NCI-H82 (cell line): ENCODE measurements at regions not wholly inside any gene's neighbourhood (a gene's known extent, or its start where the extent isn't known, plus 50 kb on each side); places are given as distances from the start of the nearest gene placed in this dataset.
"Not testable (repeated sequence)": the region's sequence is repeated elsewhere in the genome, so short reads cannot be mapped to it uniquely, and the experiment has no call there.

ENCODE experiments used
- DNase-seq: peaks from one replicate; lab custom pipeline; 2025; lab: John Stamatoyannopoulos, UW

DNA sequence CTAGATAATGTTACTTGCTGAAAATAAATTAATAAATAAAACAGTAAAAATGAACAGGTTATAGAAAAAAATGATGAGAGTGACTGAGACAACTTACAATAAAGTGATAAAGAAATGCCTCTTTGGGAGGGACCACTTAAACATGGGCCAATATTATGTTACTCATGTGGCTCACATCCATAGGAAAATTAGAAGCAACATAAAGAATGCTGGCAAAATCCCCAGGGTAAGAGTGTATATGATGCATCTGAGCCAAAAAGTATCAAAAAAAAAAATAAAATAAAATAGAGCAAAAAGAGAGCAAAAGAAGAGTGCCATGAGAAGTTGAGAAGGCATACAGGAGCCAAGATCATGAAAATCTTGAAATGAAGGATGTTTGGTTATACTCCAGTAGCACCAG lies 818.0 kb downstream of the LTN1 start:
- DNase-seq: no peak

DNA sequence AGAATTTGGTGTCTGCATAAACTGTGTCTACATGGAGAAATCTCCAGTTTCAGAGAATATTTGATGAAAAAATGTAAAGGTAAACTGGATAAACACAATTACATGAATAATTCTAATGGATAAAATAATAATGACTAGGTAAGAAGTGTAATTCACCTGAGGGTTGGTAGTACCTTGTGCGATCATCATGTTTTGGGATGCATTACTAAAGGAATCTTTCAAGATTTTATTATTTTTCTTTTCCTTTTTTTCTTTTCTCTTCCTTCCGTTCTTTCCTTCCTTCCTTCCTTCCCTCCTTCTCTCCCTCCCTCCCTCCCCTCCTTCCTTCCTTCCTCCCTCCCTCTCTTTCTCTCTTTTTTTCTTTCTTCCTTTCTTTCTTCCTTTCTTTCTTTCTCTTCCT lies 818.7 kb downstream of the LTN1 start:
- no peak for DNase-seq

DNA sequence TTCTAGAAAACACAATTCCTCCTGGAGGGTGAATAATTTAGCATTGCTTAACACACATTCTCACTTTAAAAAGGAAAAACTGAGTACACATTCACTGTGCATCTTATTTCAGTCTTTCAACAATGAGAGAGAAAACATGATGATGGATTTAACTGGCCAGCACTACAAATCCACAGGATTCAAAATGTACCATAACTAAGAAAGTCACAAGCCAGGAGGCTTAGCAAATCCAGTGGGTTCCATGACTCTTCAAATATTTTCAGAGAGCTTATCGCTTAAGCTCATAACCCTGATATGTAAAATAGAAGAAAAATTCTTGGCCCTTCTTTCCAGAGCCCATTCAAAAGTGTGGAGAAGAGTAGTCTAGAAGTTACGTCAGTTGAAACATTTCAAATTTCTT lies 820.3 kb downstream of the LTN1 start:
- DNase-seq: no peak

DNA sequence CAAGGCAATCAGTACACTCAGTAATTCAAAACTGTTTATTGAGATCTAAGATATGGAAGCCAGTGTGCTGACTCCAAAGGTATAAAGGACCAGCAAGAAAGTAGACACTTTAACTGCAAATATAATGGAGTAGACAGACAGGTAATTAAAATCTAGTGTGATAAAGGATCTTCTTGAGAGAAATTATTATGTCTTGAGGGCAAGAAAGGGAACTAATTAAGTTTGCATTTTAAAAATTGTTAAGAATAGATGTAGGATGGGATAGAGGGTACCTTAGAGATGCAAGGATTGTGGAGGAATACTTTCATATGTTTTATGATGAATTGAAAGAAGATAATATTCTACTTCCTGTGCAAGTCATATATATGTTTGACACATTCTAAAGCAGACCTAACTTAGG lies 825.3 kb downstream of the LTN1 start:
- no peak for DNase-seq

DNA sequence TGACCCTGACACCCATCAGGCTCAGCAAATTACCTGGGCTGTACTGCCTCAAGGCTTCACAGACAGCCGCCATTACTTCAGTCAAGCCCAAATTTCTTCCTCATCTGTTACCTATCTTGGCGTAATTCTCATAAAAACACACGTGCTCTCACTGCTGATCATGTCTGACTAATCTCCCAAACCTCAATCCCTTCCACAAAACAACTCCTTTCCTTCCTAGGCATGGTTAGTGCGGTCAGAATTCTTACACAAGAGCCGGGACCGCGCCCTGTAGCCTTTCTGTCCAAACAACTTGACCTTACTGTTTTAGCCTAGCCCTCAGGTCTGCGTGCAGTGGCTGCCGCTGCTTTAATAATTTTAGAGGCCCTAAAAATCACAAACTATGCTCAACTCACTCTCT lies 828.2 kb downstream of the LTN1 start:
- not testable (repeated sequence) for DNase-seq

DNA sequence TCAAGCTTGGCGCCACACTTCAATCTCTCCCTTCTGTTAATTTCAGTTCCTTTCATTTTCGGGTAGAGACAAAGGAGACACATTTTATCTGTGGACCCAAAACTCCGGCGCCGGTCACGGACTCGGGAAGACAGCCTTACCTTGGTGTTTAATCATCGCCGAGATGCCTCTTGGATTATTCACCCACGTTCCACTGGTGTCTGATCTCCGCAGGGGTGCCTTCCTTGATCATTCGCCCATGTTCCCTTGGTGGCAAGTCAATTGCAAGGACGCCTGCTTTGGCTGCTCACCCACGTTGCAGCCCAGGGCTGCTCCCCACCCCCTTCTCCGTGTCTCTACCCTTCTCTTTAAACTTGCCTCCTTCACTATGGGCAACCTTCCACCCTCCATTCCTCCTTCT lies 830.6 kb downstream of the LTN1 start:
- DNase-seq: not testable (repeated sequence)

DNA sequence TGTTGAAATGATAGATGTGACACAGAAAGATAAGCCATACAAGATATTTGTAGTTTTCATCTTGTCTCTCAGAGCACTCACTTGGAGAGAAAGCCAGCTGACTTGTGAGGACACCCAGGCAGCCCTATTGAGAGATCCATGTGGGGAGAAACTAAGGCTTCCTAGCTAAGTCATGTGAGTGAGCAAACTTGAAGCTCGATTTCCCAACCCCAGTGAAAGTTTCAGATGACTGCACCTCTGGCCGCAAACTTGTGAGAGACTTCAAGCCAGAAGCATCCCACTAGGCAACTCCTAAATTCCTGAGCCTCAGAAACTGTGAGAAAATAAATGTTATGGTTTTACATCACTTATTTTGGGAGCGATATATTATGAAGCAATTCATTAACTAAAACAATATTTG lies 832.3 kb downstream of the LTN1 start:
- no peak for DNase-seq

DNA sequence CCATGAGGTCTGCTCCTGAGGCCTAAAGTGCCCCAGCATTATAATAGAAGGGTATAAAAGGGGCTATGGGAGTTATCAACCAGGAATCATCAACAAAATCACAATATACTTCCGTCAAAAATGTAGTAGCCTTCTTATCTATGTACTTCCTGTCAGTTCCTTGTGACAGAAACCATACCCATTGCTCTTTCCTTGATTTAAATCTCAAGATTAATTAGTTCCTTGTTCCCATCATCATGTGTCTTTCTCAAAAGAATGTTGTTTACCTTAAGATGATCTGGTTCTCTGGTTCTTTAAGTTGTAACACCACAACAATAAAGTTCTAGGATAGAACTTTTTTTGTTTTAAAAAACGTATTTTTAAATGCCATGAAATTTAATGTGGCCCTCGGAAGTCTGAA lies 833.3 kb downstream of the LTN1 start:
- DNase-seq: no peak

DNA sequence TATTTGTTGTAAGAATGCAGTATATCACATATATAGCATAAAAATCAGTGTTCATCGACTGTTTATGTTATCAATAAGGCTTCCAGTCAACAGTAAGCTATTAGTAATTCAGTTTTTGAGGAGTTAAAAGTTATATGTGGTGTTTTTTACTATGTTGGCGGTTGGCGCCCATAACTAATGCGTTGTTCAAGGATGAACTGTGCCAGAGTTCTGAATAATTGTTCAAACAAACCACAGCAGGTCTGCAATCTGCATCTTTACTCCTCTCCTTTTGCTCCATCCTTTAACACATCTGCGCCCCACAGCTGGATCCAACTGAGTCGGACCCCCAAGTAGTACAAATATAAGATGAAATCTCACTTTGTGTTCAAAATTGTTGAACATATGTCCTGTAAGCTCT lies 836.1 kb downstream of the LTN1 start:
- no peak for DNase-seq

DNA sequence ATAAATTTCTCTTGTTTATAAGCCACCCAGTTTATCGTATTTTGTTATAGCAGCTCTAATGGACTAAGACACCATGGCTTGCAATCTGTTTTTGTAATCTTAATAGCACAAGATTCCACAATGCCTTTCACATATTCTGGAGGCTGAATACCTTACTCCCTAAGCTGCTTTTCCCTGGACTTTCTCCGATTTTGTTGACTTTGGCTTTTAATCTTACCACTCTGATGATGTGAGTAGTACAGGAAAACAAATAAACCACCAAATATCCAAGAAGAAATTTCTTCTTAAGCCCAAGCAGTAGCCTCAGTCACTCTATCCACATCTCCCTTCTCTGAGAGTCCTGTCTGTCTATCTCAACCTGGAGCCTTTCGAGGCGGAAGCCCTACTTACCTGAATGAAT lies 838.6 kb downstream of the LTN1 start:
- no peak for DNase-seq

DNA sequence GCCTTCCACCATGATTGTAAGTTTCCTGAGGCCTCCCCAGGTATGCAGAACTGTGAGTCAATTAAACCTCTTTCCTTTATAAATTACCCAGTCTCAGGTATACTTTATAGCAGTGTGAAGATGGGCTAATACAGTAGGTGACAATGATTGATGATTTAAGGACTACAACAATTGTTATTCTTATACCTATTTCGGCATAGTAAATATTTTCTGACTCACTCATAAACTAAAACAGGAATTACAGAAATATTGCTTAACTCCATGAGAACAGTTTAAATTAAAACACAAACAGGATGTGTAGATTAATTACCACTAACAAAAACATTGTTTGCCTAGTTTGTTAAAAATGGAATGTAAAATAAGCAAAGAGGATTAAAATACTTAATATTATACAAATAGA lies 839.9 kb downstream of the LTN1 start:
- DNase-seq: no peak

DNA sequence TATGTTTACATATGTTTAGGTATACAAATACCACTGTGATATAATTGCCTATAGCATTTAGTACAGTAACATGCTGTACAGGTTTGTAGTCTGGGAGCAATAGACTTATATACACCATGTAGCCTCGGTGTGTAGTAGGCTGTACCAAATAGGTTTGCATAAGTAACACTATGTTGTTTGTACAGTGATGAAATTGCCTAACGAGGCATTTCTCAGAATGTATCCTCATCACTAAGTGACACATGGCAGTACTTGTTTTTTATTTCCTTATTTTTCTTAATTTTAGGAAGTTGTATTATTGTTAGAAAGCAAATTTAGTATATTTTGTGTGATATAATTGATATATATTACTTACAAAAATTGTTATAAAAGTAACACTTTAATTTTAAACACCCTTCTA lies 840.9 kb downstream of the LTN1 start:
- DNase-seq: no peak

DNA sequence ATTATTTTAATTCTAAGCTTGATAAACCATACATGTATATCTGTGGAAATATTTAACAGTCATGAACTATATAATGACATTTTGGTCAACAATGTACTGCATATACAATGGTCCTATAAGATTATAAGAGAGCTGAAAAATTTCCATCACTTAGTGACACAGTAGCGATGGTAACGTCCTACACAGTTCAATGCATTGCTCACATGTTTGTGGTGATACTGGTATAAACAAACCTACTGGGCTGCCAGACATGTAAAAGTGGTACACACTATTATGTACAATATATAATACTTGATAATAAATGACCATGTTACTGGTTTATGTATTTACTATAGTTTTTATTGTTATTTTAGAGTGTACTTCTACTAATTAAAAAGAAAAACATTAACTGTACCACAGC lies 841.9 kb downstream of the LTN1 start:
- no peak for DNase-seq

DNA sequence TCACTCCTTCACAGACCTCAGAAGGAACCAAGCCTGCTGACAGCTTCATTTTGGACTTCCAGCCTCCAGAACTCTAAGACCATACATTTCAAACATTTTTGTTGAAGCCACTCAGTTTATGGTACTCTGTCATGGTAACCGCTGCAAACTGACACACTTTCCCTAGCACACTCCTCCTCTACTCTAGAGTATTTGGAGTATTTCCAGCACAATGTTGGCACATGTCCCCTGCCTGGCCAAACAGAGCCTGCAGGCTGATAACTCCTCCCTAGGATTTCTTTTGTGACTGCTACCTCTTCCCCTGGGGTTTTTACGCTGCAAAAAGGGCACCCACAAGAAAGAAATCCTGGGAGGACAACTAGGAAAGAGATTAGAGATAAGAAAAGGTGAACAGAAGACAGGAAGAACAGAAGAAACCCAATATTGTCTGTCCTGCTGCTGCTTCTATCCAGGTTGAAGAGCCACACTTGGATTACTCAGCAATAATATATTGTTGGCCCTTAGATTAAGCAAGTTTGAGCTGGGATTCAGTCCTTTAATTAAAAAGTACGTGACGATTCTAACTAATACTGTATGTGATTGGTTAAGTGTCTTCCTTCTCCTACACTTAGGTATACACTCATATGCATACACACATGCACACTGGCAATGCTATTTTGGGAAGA lies 844.1 kb downstream of the LTN1 start:
- no peak for DNase-seq

DNA sequence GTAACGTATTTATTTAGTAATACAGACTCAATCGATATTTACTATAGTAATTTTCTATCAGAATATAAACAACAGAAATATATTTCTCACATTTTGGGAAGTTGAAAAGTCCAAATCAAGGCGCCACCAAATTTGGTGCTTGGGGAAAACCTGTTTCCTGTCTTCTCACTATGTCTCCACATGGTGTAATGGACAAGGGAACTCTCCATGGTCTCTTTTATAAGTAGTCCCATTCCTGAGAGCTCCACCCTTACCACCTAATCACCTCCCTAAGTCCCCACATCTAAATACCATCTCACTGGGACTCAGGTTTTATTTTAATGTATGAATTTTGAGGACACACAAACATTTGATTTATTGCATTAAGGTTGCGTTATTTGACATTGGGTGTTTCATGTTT lies 848.0 kb downstream of the LTN1 start:
- peak; percentile 11 for DNase-seq

DNA sequence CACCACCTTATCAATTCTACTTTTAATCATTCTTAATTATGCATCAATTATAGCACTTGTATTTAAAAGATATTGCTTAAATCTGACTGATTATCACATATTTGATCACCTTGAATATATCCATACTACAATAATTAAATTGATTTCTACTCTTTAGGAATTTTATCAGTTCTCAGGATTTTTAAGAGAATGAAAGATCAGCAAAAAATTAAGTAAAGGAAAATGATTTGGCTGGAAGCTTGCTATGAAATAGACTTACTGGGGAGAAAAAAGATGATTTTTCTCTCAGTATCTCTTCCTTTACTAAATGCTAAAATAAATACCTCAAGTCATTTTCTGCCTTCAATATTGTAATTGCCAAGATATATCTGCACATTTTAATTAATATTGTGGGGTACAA lies 848.6 kb downstream of the LTN1 start:
- DNase-seq: no peak

DNA sequence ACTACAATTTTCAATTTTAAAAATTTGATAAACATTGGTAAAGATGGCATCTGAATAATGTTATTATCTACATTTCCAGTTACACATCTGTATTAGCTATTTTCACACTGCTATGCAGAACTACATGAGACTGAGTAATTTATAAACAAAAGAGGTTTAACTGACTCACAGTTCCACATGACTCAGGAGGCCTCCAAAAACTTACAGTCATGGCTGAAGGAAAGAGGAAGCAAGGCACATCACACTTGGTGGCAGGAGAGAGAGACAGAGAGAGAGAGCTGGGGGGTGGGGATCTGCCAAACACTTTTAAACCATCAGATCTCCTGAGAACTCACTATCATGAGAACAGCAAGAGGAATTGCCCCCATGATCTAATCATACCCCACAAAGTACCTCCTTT lies 850.0 kb downstream of the LTN1 start:
- no peak for DNase-seq

DNA sequence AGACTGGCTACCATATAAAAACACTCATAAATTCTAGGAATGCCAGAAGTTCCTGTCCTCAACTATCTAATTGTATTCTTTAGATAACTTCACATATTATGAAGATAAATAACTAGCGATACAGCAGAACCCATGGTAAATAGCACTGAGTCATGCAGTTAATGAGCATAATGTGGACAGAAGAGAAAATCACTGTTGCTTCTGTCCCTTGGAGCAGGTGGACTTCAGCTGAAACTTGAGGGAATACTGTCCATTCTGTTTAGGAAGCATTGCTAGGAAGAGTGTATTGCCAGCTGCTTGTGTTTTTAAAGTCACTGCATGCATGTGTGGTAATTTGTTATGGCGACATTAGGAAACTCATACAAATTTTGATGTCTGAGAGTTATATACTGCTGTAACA lies 854.4 kb downstream of the LTN1 start:
- no peak for DNase-seq

DNA sequence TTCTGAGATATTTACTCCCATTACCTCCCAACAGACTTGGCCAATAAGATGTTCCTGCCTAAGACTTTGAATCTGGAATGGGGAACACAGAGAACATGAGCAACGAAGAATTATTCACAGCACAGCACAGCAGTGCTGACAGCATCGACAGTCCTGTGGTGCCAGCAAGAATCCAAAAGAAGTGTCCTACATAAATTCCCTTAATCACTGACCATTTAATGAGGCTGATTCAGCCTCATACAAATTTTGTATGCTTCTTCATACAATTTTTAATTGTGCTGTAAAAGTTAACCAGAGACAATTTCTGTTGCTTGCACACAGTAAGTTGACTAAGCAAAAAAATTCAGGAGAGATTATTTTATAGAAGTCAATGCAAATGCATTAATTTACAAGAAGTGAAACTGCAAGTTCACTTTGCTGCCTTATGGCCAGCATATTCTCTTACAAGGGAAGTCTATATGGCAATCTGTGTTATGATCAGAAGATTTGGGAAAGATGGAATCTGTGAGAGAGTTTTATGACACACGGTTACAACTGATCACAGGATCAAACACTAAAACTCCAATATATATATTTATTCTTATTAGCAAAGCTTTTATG lies 855.9 kb downstream of the LTN1 start:
- DNase-seq: no peak

DNA sequence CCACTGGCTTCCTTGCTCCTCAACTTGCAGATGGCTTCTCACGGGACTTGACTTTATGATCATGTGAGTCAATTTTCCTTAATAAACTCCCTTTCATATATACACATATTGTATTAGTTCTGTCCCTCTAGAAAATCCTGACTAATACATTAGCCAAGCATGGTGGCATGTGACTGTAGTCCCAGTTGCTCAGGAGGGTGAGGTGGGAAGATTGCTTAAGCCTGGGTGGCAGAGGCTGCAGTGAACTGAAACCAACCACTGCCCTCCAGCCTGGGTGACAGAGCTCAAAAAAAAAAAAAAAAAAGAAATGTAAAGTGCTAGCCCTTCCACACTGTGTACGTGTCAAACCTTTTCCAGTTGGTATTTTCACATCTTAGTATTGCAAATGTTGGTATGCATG lies 857.0 kb downstream of the LTN1 start:
- DNase-seq: no peak

DNA sequence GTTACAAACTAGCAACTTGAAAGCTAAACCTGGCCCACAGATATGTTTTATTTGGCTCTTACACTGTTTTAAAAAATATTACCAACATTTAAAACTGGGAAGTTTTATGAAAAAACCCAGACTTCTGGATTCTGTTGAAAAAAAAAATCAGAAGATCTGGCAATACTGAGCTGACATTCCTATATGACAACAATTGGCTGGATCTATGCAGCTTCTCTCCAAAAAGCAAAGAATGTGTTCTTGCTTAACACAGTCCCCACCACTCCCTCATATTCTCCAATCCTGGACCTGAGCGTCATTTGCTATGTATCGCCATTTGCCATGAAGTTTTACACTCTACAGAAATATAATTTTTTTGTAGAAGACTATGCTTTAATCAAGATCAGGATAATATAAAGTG lies 859.6 kb downstream of the LTN1 start:
- DNase-seq: no peak

DNA sequence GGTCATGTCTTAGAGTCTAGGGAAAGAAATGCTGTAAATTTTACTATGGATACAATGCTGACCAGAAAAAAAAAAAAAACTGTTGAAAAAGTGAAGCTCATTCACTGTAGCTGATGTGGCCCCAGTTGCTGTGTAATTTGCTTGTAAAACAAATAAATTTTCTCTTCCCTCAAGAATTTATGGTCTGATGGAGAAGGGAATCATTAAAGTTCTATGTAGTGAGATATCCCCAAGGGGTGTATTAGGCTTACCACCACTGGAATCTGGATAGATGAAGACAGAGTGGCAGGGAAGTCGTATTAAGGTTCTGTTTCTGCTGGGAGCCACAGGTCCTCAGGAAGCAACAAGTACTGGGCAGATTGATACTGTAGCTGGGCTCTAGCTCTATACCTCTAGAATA lies 860.0 kb downstream of the LTN1 start:
- DNase-seq: no peak

DNA sequence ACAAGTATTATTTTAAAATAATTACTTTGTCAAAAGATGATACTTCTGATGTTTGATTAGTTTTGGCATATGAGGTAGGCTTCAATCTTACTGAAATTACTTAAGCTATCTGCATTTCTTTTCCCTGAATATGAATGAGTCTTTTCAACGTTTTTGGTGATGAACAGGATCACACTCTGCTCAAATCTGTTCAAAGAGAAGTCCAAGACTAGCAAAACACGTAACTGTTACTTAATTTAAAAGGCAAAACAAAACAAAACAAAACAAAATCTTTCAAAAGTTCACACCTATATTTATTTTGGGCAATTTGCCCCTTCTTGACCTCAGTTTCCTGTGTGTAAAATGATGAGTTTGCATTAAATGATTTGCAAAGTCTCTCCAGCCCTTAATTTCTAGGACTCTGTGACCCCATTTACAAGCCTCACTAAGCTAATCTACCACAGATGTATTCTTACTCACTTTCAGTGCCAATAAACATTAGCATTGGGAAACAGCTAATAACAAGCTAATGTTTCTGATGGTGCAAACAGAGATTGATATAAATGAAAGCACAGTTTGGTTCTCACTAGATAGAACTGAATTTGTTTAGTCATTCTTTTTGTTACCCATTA lies 865.4 kb downstream of the LTN1 start:
- DNase-seq: no peak
